Ovary (tissue), 7 donors: ENCODE measurements at regions not wholly inside any gene's neighbourhood (a gene's known extent, or its start where the extent isn't known, plus 50 kb on each side); places are given as distances from the start of the nearest gene placed in this dataset.

Experiments used
- DNase-seq, 5 donors: peaks; one replicate each; pipeline ENCODE4 v3.0.0-alpha.2; 2019 to 2020
- H3K27ac ChIP-seq, 2 donors: fragments of 200-600 bp; one replicate each; pipeline versions ENCODE4 v1.5.1 to v1.8.0; 2019 to 2022
- H3K27me3 ChIP-seq: fragments of 200-600 bp; one replicate; pipeline ENCODE4 v1.8.0; 2022
- H3K36me3 ChIP-seq: fragments of 200-600 bp; sonication (generic); one replicate; pipeline ENCODE4 v1.5.1; 2019
- H3K4me1 ChIP-seq: one replicate; pipeline ENCODE4 v1.8.1; 2013; ENCODE audit warnings: mild to moderate bottlenecking, moderate library complexity; ENCODE audit not compliant: insufficient read depth
- H3K4me3 ChIP-seq: fragments of 200-600 bp; sonication (generic); one replicate; pipeline ENCODE4 v1.5.1; 2017
- H3K9me3 ChIP-seq, 2 donors: fragments of 200-600 bp in 1 of 2; sonication (generic) in 1 of 2; one replicate each; pipeline versions ENCODE4 v1.5.1 to v1.8.1; 2013 to 2019; ENCODE audit warnings: mild to moderate bottlenecking in 1 of 2, moderate library complexity in 1 of 2
- EP300 ChIP-seq: sonication (generic); formaldehyde crosslinking; IDR thresholded peaks from one replicate; pipeline ENCODE4 v1.6.1; 2017; ENCODE audit warnings: antibody characterized with exemption
- POLR2A ChIP-seq: fragments of 450-650 bp; IDR thresholded peaks from one replicate; pipeline ENCODE4 v1.6.1; 2017; ENCODE audit warnings: antibody characterized with exemption, mild to moderate bottlenecking, moderate library complexity
- WGBS, 3 donors: extraction: QIAGEN DNeasy Blood & Tissue Kit in 1 of 3; methylation state at CpG; one replicate each; pipeline versions ENCODE4 v1.1.5 to v1.1.7; 2013 to 2017; 5-methylcytosine and 5-hydroxymethylcytosine counted together
- intact Hi-C, 4 donors: fragments of 100-400 bp; cut with DNase I; formaldehyde crosslinking; loops; one replicate each; pipeline versions ENCODE4 v1.11.0 to v1.15.1; 2022 to 2023
- TF ChIP-seq, protein P1 (sequence below), 3 donors: fragments of 450-650 bp in 2 of 3; fragments of 200-600 bp in 1 of 3; IDR thresholded peaks; one replicate each; pipeline versions ENCODE4 v1.5.1 to v1.8.0; 2016 to 2022; ENCODE audit warnings: antibody characterized with exemption in 3 of 3, mild to moderate bottlenecking in 1 of 3
- donor health status: DM: no; HTN: no; CAD: no; lungs with moderate emphysema.
- donor health status: DM: no; HTN: no; CAD: no.
- donor health status: Bipolar disorder and iron deficiency.
- donor health status: DM: no; HTN: no; CAD: no.
- donor health status: DM: yes; HTN: yes; CAD: no.

DNA sequence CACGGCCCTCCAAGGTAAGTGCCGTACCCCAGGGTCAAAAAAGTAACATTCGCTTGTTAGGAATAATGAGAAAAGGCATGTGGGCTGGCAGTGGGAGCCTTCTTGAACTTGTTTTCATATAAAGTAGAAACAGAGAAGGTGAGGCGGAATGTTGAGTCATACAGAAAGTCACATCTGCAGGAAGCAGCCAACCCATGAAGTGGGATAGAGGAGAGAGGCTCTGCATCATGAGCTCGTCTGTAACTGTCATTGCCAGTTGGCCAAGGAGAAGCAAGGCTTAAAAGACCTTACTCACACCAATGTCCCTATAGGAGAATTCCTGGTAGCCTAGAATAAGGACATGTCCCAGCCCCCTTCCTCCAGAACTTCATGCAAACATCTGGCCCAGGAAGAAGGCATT lies 253.3 kb downstream of the BUD13 start:
- no peak overlapping the region for H3K4me3 ChIP-seq
- 91 to 92% (median 91%) methylated on average over 5 of the region's 5 CpGs for WGBS, 3 donors
- H3K27ac ChIP-seq, result no peak overlapping the region
- no peak for TF ChIP-seq EP300
- TF ChIP-seq, protein P1, sequence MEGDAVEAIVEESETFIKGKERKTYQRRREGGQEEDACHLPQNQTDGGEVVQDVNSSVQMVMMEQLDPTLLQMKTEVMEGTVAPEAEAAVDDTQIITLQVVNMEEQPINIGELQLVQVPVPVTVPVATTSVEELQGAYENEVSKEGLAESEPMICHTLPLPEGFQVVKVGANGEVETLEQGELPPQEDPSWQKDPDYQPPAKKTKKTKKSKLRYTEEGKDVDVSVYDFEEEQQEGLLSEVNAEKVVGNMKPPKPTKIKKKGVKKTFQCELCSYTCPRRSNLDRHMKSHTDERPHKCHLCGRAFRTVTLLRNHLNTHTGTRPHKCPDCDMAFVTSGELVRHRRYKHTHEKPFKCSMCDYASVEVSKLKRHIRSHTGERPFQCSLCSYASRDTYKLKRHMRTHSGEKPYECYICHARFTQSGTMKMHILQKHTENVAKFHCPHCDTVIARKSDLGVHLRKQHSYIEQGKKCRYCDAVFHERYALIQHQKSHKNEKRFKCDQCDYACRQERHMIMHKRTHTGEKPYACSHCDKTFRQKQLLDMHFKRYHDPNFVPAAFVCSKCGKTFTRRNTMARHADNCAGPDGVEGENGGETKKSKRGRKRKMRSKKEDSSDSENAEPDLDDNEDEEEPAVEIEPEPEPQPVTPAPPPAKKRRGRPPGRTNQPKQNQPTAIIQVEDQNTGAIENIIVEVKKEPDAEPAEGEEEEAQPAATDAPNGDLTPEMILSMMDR (IDR thresholded peaks at IDR 0.05), result no peak
- no peak for TF ChIP-seq POLR2A
- no peak for DNase-seq
- no peaks in the 10 kb centered on the region for H3K36me3 ChIP-seq
- no peaks in the 10 kb centered on the region for H3K4me1 ChIP-seq
- intact Hi-C loops, result no loop called here
- no peaks in the 10 kb centered on the region for H3K9me3 ChIP-seq
- H3K27me3 ChIP-seq, result no peaks in the 10 kb centered on the region

DNA sequence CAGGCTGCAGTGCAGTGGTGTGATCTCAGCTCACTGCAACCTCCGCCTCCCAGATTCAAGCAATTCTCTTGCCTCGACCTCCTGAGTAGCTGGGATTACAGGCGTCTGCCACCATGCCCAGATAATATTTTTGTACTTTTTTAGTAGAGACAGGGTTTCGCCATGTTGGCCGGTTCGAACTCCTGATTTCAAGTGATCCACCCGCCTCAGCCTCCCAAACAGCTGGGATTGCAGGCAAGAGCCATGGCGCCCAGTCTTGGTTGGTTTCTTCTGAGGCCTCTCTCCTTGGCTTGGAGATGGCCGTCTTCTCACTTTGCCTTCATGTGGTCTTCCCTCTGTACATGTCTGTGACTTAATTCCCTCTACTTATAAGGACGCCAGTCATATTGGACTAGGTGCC lies 254.6 kb downstream of the BUD13 start:
- DNase-seq, result no peak
- Histone ChIP-seq H3K27ac (no peak overlapping the region), H3K27me3 (no peaks in the 10 kb centered on the region), H3K9me3 (no peaks in the 10 kb centered on the region), H3K4me1 (no peaks in the 10 kb centered on the region), H3K36me3 (no peaks in the 10 kb centered on the region), H3K4me3 (no peak overlapping the region)
- intact Hi-C loops, result no loop called here
- TF ChIP-seq, protein P1 (IDR thresholded peaks at IDR 0.05), result no peak
- TF ChIP-seq EP300 (no peak), POLR2A (no peak)
- 83 to 91% (median 87%) methylated on average over 10 of the region's 10 CpGs for WGBS, 3 donors

GRCh38 chr11:116517584-116517983 lies 255.2 kb downstream of the BUD13 start:
- WGBS, 3 donors, result 71 to 76% (median 73%) methylated on average over 6 of the region's 6 CpGs
- no peak for DNase-seq
- no peak overlapping the region for H3K4me3 ChIP-seq
- no peak for TF ChIP-seq POLR2A
- TF ChIP-seq, protein P1 (IDR thresholded peaks at IDR 0.05), result no peak
- no peak for TF ChIP-seq EP300
- H3K27ac ChIP-seq, result no peak overlapping the region
- H3K36me3 ChIP-seq, result no peaks in the 10 kb centered on the region
- no peaks in the 10 kb centered on the region for H3K4me1 ChIP-seq
- intact Hi-C loops, result no loop called here
- no peaks in the 10 kb centered on the region for H3K9me3 ChIP-seq
- H3K27me3 ChIP-seq, result no peaks in the 10 kb centered on the region

DNA sequence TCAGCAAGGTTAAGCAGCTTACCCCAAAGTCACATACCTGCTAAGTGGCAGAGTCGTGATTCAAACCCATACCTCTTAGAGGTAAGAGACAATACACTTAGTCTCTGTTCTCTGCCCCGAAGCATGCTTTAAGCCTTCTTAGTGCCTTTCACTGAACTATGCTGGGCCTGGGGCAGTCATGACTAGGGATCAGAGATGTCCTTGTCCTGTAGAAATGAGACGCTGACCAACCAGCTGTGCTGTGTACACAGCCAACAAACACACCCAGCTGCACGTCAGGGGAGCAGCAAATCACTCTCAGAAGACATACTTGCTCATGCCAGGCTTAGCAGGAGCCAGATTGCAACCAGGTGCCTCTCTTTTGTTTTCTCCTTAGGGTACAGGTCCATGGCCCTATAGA lies 255.7 kb downstream of the BUD13 start:
- H3K36me3 ChIP-seq, result no peaks in the 10 kb centered on the region
- H3K4me3 ChIP-seq, result no peak overlapping the region
- H3K27ac ChIP-seq, result no peak overlapping the region
- no peaks in the 10 kb centered on the region for H3K27me3 ChIP-seq
- WGBS, 3 donors, result 70 to 78% (median 72%) methylated on average over 4 of the region's 4 CpGs
- DNase-seq, result no peak
- no peak for TF ChIP-seq EP300
- TF ChIP-seq, protein P1 (IDR thresholded peaks at IDR 0.05), result no peak
- TF ChIP-seq POLR2A, result no peak
- no peaks in the 10 kb centered on the region for H3K4me1 ChIP-seq
- intact Hi-C loops, result no loop called here
- no peaks in the 10 kb centered on the region for H3K9me3 ChIP-seq
